ENCODE measurements at regions not wholly inside any gene's neighbourhood (a gene's known extent, or its start where the extent isn't known, plus 50 kb on each side); places are given as distances from the start of the nearest gene placed in this dataset.

DNA sequence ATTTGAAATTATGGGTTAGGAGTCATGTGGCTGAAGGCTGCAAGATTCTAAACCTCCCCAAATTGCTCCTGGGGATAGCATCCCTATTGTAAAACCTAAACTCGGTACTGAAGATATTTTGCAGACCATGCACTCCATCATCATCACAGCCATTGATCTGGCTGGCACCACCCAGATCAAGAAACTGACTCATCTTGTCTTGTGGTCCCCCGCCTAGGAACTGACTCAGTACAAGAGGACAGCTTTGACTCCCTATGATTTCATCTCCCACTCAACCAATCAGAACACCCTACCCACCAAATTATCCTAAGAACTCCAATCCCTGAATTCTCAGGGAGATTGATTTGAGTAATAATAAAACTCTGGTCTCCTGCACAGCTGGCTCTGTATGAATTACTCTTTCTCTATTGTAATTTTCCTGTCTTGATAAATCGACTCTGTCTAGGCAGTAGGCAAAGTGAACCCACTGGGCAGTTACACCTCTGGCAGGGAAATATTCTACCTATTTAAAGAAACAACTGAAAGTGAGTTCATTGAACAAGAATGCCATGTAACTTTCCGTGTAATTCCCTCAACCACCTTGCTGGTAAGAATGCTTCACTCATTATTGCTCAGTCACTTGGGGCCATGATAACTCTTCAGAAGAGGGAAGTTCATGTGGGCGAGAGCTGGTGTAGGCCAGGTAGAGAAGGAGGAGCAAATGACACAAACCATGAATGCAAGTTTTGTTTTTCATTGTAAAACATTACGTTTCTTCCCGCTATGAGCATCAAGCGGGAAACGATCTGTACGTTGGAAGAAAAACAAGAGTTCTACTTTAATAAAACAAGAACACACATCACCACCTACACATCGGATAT lies 602.9 kb upstream of the ARID1B start:
- DNase-seq = no peak

DNA sequence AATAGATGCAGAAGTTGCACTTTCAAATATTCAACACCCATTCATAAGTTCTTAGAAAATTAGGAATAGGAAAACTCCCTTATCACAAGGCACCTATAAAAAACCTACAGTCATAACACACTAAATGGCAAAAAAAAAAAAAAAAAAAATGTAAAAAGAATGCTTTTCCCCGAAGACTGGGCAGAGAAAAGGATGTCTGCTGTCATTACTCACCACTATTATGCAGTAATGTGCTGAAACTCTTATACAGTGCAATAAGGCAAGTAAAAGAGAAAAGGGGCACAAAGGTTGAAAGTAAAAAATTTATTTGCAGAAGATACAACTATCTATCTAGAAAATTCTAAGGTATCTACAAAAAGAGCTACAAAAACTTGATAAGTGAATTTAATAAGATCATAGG lies 607.8 kb upstream of the ARID1B start:
- DNase-seq = no peak

DNA sequence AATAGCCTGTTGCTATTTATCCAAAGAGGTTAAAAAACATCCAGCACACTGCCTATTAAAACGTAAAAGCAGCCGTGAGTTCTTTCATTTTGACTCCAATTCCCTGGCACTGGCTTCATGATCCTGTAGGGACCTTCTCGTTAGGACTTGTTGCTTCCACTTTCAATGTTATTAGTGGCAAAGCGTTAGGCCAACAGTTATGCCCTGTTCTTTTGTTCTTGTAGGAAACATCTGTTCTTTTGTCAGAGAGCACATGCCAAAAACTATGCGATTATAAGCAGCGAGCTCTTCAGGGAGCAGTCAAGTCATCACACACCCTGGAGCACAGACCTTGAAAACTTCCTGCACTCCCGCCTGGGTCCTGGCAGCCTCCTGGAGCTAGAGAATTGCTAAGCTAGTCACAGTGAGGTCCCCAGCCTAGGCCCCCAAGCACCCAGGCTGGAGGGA lies 609.5 kb upstream of the ARID1B start:
- no peak for DNase-seq

DNA sequence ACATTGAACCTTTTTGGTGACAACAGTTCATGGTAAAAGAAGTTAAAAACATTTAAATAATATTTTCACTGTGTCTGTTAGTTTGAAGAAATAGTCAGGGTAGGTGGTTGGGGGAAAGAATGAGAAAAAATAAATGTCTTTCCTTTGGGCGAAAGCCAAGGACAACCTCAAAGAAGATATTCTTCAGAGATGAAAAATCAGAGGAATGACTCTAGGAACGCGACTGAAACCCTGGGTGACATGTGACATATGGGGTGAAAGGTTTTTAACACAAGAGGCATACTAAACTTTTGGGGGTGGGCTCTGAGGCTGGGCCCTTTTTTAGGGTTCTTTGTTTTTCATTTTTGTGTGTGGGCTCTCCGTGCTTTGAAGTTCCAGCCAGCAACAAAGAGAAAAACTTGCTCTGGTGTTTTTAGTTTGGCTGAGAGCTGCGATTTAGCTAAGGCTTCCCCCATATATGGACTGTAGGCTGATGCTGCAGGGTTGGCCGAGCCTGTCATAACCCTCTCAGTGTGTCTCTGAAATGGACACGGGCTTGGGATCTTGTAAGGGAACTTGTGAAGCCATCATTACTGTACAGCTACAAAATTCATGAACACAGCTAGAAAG lies 610.1 kb upstream of the ARID1B start:
- DNase-seq = no peak

DNA sequence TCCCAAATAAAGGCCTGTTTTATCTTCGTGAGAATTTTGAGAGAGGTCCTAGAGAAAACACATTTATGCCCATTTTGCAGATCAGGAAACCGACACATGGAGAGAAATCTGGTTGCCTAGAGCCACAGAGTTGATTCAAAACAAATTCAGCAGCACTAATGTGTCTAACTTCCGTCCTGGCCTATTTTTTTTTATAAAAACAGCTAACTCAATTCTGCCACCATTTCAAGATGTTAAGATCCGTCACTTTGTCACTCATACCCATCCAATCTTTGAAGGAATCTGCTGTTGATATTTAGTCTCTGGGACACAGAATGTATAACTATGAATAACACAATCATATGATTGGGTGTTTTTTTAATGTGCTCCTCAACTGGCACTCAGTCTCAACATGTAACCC lies 611.1 kb upstream of the ARID1B start:
- no peak for DNase-seq

DNA sequence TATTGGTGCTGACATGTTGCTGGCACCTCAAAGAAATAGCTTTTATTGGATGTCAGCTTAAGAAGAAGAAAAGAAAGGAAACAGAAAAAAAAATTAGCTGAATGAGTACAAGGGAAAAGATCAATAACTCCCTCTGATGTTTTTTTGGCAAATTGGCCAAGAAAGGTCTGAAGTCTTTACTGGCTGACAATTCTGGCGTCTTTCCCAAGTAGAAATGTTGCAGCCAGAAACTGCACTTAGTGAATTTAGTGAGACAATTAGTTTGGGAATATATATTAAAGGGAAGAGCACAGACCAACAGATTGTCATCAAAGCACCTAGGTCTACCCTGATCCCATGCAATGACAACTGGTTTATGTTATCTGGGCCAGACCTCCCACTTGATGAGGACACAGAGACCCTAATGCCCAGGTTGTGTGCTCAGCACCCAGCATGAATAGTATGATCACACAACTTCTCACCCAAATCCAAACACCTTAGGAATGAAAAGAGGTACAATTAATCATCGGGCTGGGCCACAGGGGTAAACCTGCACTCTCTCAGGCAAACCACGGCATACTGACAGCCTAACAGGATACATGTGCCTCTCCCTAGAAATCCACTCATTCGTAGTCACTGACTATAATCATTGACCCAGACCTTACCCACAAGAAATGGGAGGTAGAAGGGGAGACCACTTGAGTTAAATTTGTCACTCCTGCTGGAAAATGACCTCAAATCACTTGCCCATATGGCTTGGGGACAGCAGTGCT lies 612.3 kb upstream of the ARID1B start:
- DNase-seq = no peak

DNA sequence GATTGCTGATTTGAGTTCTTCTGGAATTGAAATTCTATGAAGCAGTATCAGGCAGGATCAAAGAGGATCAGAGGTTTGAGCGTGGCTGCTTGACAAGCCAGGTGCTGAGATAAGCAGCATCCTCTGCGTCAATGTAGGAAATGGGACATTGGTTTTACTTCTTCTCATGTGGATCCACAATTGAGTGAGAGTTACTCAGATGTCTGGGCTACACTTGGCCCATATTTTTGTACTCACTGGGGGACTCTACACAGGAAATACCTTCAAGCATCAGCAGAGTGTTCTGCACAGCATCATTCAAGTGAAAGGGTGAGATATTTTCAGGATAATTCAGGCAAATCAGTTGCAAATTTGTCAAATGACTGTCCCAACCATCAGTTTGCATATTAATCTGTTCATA lies 613.9 kb upstream of the ARID1B start:
- DNase-seq = no peak

DNA sequence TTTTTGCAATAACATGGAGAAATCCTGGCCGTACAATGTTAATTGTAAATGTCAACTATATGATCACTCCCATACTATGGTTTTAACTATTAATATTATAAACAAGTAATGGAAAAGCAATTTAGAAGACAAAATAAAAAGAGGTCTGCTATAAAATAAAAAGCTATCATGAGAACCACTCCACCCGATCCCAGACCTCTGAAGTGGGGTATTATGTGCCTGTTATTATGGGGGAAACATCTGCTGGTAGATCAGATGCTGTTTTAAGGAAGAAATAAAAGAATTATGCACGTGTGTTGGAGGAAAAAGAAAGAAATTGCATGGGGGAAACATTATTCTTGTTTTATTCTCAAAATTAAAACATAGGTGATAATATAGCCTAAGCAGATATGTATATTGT lies 615.7 kb upstream of the ARID1B start:
- no peak for DNase-seq

DNA sequence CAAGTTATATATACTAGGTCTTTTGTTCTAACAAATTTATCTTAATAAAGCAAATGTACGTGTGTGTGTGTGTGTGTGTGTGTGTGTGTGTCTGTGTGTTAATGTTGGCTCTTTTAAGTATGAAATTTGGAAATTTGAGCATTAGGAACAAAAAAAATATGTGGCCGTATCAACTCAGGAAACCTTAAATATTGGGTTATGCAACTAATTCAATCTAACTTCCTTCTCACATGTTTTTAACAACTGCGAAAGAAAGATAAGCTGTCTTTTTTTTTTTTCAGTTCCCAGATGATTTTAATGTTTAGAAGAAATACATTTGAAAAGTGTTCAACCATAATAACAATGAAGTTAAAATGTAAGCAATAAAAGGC lies 616.4 kb upstream of the ARID1B start:
- DNase-seq = no peak

DNA sequence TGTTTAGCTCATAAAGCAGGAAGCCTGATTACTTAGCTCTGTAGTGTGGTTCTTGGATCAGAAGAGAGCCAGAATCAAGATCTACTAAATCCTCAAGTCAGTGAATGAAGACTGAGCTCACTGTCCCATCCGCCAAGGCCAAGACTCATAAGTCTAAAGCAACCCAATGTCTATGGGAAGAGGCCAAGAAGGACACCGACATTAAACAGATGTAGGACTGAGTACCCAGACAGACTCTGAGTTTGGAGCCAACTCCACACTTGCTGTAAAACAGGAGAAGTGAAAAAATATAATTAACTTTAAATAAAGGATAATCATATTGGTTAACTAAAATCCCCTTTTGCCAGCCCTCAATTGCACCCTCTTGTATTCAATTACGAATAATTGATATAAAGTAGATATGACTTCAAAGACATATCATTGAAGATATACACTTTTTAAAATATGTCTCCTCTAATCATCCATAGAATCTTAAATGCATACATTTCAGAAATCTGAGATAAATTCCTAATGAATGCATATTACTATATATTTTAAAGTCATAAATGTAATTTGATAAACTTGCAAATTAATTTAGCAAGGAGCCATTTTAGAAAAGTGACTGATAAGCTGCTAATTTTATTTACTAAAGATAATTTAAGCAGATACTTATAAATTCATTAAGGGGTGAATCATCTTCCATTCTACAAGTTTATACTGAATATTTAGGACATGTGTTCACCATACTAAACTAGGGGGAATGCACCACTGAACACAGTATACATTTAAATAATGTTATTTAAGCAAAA lies 617.0 kb upstream of the ARID1B start:
- DNase-seq = no peak

DNA sequence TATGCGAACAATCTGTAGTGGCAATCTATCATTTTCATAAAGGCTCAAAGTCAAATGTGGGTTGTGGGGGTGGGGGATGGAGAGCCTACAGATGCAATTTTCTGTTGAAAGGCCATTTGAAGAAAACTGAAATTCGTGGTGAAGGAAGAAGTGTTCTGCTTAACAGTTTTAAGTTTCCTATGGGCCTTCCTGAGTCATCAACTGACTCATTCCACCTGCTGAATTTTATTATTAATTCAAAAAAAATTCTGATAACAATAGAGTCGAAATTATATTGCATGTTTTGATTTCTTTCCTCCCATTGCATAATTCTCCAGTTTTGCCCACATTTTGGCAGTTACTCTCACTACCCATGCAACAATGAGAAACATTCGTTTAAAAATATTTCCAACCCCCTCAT lies 622.3 kb upstream of the ARID1B start:
- DNase-seq = no peak

DNA sequence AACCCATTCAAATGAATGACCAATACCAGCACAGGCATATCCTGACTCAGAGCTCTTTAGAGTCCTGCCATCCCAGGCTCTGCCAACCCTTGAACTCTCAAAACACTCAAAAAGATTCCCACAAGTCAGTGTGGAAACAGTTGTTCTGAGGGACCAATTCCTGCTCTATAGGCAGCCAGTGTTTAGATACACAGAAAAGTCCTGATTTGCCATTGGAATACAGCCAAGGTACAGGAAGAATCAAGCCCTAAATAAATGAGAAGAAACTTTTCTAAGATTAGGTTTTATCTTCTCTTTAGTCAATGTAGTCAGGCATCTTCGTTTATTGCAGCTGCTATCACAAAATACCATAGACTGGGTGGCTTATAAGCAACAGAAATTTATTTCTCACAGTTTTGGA lies 626.8 kb upstream of the ARID1B start:
- no peak for DNase-seq

DNA sequence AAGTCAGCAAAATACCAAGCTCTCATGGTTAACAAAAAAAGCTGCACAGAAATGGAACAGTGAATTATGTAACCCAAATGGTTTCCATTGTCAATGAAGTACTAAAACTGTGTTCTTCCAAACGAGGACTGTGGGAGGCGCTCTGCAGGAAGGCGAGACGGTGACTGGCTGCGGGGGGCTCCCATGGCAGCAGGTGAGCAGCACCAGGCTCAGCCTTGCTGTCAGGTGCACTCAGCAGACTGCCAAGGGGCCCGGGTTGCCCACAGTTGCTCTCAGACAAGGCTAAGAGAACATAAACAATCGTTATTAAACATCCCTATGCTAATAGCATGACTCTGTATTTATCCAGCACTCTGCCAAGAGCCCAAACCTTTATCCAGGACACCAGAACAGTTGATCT lies 630.3 kb upstream of the ARID1B start:
- DNase-seq = no peak

DNA sequence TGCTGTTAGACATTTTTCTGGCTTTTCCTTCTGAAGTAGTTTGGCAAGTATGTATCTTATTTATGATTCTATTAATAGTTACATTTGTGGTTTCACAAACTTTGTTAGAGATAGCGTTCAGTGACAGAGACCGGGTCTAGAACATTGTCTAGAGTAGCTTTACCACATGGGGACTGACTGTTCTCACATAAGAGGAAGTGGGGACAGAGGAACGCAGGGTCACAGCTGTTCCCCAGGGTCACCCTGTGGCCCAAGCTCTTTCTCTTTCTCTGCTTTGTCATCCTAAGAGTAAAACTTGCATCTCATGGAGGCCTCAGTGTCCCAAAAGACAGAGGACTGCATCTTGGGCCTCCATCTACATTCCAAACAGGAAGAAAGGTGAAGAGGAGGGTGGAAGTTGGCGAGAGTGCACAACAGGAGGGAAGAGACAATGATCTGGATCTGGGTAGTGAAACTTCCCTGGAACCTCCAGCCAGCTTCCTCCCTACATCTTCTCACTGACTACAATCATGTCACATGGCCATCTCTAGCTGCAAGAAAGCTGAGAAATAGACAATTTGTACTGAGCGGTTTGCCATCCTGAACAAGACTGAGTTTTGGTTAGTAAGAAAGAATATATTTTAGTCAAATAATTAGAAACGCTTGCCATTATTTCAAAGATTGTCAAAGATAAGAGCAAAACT lies 645.8 kb upstream of the ARID1B start:
- DNase-seq = no peak

DNA sequence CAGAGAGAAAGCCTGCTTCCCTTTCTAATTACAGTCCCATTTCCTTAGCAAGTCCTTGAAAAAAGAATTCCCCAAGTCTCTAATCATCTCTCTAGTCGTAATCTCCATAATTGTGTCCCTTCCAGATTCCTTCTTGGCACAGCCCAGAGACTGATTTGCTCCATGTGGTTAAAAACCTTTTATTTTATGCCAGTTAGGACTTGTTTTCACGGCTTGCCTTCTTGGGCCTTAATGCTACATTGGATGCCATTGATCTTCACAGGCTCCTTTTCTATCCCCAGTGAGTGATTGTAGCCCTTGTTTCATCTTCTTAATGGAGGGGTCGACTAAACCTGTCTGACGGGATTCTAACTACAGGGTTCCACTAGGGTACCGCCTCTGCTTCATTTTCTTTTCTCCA lies 650.6 kb upstream of the ARID1B start:
- no peak for DNase-seq

DNA sequence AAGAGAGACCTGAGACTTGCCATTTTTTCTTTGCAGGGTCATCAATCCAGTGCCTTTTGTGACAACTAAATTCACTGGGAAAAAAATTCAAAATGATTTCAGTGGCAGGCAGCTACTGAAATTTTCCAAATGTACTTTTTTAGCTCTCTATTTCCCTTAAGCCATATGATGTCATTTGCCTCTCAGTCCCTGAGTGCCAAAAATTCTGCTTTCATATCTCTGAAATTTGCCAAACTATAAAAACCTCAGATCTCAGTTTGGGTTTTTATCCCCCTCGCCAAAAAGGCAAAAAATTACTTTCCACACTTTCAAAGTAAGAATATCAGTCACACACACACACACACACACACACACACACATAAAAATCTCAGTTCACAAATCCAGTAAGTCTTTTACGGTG lies 651.3 kb upstream of the ARID1B start:
- no peak for DNase-seq

DNA sequence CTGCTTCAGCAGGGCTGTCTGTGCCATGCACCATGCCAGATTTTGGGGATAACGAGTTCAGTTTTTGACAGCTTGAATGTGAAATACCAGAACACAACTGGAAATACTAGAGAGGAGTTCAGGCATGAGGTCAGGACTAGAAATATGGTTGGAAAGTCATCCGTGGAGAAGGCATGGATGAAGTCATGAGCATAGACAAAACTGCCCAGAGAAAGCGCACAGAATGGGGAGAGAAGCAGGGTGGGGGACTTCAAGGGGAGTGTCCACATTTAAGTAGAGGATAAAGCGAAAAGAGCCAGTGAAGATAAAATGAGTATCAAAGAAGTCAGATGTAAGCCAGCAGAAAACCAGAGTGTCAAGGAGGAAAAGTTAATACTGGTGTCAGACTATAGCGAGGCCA lies 653.4 kb upstream of the ARID1B start:
- DNase-seq = no peak

DNA sequence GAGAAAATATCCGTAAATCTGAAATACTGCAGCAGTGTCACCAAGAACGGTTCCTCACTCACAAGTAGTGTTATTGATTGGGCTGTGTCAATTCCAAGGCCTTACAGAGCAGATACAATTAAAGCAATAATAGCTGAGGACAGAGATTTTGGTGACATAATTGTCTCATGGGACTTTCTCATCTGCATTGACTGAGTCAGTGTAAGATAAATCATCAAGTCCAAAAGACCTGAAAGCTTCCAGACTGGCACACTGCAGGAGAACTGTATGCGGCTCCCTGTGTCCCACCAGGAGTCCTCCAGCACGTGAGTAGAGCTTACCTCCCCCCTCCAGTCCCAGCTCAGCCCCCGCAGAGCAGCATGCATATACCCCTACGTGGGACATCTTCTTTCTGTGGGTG lies 655.2 kb upstream of the ARID1B start:
- no peak for DNase-seq

DNA sequence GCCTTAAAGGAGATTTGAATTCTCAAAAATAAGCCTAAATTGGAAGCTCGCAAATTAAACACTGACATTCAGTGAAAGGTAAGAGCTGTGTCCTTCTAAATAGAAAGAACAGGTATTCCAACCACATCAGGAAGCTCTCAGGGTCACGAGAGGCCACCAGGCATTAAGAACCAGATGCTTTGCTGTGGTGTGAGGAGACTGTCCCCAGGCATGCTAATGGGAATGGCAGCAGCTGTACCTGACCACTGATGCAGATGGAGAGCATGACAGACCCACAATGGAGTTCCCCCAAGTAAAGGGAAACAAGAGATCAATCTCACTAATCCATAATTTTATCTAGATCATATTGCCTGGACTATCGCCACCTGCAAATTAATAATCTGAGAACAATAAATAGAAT lies 658.9 kb upstream of the NOX3 start:
- DNase-seq = no peak

DNA sequence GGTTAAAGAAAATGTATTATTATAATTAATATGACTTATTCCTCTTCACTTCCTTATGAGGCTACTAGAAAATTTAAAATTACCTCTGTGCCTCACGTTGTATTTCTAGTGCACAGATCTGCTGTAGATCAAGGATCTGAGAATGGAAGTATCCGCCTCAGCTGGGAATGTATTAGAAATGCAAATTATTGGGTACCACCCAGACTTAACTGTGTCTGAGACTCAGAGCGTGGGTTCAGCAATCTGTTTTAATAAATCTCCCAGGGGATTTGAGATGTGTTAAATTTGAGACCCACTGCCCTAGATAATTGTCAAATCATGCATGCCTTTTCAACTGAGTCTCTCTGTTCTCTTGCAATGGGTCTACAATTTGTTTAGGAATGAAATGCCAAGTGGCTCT lies 658.0 kb upstream of the NOX3 start:
- DNase-seq = no peak

DNA sequence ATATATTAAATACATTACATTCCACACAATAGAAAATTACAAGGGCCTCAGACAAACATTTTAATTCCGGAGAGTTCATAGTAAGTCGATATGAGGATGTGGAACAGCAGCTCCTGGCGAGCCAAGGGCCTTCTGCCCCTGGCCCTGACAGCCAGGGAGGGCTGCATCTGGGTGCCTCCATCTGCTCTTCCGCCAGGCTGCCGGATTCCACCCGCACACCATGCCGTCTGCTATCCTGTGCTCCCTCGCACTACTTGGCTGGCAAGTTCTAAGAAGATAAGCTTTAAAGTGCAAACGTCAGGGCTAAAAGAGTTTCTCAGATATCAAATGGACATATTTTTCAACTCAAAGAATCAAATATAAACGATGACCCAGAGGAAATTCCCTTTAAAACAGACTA lies 656.3 kb upstream of the NOX3 start:
- no peak for DNase-seq

DNA sequence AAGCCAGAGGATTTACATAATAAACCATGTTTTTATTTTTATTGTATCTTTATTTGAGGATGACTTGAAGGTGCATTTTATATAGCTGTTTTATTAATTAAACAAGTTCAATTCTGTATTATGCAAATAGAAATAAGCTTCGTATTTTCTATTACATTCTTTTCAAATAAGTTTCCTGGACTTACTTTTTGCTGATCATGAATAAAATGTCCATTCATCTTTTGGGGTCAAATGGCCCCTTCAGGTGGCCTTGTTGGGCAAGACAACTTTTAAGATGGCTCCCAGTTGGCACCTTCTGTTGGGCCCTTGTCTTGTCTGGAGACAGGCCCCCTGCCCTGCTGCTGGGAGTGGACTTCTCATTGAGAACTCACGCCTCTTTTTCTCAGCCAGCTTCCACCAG lies 654.6 kb upstream of the NOX3 start:
- no peak for DNase-seq

DNA sequence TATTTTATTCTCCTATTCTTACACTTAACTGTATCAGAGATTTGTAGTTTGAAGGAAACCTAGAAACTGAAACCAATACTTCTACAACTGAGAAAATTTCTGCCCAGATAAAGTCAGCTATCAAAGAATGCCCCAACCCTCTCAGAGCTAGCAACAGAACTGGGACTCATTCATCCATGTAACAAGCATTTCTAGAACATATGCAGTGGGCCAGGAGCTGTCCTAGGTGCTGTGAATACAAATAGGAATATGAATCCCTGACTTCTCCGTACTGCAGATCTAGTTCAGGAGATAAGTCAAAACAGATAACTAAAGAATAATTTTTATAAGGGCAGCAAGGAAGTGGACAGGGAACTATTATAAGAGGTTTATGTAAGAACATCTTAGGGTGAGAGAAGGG lies 654.1 kb upstream of the NOX3 start:
- DNase-seq = no peak

All from NCI-H187 (cell line).